ENCODE measurements at regions not wholly inside any gene's neighbourhood (a gene's known extent, or its start where the extent isn't known, plus 50 kb on each side); places are given as distances from the start of the nearest gene placed in this dataset.

DNA sequence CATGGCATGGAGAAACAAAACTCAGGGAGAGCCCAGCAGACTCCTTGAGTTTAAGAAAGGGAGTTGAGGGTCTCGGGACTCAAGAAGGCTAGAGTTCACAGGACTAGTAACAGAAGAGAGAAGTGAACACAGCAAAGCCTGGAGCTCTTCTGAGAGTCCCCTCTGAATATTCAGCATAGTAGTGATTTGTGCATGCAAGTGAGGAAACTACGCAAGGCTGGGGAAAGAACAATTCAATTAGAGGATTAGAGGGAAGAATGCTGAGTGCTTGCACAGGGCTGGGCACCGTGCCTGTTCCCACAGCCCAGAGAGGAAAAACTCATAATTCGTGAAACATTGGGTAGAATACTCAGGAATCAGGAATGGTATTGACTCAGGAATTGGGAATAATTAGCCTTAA, 540.0 kb upstream of the SALL1 start:
- WGBS (ENCODE audit: low lambda C conversion rate), result 12% methylated on average over 4 of the region's 4 CpGs
- intact Hi-C loops (cut with micrococcal nuclease; ENCODE audit: unreplicated experiment) (no loop called here), in situ Hi-C loops (cut with HindIII; ENCODE audit: extremely low pct_ligation_motif_present, low pct_unique_long_range_greater_than_20kb) (no loop called here)
- BruUV-seq (replicated peaks), result no TSS peak
- TF ChIP-seq ZNF468 (CRISPR knock-in tag; IDR thresholded peaks at IDR 0.05) (no peak), MIER3 (CRISPR knock-in tag; IDR thresholded peaks at IDR 0.05; ENCODE audit: borderline replicate concordance) (no peak), KAT2B (IDR thresholded peaks at IDR 0.05; ENCODE audit: borderline replicate concordance, low read depth, low read length) (no peak), ZNF256 (CRISPR knock-in tag; conservative IDR thresholded peaks at IDR 0.05) (no peak), PHF20 (CRISPR knock-in tag; IDR thresholded peaks at IDR 0.05) (no peak), U2AF2 (IDR thresholded peaks at IDR 0.05; ENCODE audit: low read depth, low read length) (no peak), RARG (CRISPR knock-in tag; IDR thresholded peaks at IDR 0.05; ENCODE audit: low read depth) (no peak), RNF2 (conservative IDR thresholded peaks at IDR 0.05; ENCODE audit: low read depth) (no peak), ZNF782 (CRISPR knock-in tag; IDR thresholded peaks at IDR 0.05; ENCODE audit: borderline replicate concordance) (no peak), ZBTB1 (CRISPR knock-in tag; IDR thresholded peaks at IDR 0.05; ENCODE audit: borderline replicate concordance) (no peak), JUN (CRISPR knock-in tag; IDR thresholded peaks at IDR 0.05) (no peak), NFE2L1 (CRISPR knock-in tag; IDR thresholded peaks at IDR 0.05; ENCODE audit: borderline replicate concordance) (no peak), ZNF232 (CRISPR knock-in tag; IDR thresholded peaks at IDR 0.05; ENCODE audit: borderline replicate concordance) (no peak)
- TF ChIP-seq, protein P1, sequence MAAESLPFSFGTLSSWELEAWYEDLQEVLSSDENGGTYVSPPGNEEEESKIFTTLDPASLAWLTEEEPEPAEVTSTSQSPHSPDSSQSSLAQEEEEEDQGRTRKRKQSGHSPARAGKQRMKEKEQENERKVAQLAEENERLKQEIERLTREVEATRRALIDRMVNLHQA (CRISPR knock-in tag; IDR thresholded peaks at IDR 0.05), result no peak
- TF ChIP-seq, protein P2, sequence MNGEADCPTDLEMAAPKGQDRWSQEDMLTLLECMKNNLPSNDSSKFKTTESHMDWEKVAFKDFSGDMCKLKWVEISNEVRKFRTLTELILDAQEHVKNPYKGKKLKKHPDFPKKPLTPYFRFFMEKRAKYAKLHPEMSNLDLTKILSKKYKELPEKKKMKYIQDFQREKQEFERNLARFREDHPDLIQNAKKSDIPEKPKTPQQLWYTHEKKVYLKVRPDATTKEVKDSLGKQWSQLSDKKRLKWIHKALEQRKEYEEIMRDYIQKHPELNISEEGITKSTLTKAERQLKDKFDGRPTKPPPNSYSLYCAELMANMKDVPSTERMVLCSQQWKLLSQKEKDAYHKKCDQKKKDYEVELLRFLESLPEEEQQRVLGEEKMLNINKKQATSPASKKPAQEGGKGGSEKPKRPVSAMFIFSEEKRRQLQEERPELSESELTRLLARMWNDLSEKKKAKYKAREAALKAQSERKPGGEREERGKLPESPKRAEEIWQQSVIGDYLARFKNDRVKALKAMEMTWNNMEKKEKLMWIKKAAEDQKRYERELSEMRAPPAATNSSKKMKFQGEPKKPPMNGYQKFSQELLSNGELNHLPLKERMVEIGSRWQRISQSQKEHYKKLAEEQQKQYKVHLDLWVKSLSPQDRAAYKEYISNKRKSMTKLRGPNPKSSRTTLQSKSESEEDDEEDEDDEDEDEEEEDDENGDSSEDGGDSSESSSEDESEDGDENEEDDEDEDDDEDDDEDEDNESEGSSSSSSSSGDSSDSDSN (CRISPR knock-in tag; IDR thresholded peaks at IDR 0.05), result no peak
- H3K4me2 ChIP-seq (ENCODE audit: low read depth, low read length), result no peak overlapping the region
- no peak for FAIRE-seq
- no peaks in the 10 kb centered on the region for H3K79me2 ChIP-seq (ENCODE audit: insufficient read depth, low read length)
- ChIA-PET CTCF (ENCODE audit: low intra/inter-chr PET ratio, low total read pairs) (no interaction called here), POLR2A (no interaction called here)
- no peaks in the 10 kb centered on the region for H3K9me3 ChIP-seq (ENCODE audit: low read length)
- H3K4me3 ChIP-seq (replicated peaks in 1 of 3; ENCODE audit: insufficient read depth in 1 of 3, low read depth in 2 of 3, low read length in 3 of 3), result no peak overlapping the region
- no peaks in the 10 kb centered on the region for H3K4me1 ChIP-seq (ENCODE audit: insufficient read depth, low read length)
- H4K20me1 ChIP-seq (ENCODE audit: insufficient read depth, low read length), result no peaks in the 10 kb centered on the region
- H3K27ac ChIP-seq (ENCODE audit: extremely low read length, insufficient read depth, low read length), result no peak overlapping the region
- H3K36me3 ChIP-seq (replicated peaks in 1 of 2; ENCODE audit: control insufficient read depth in 1 of 2, insufficient read depth in 2 of 2, low read length in 2 of 2), result no peaks in the 10 kb centered on the region
- H3K9ac ChIP-seq (ENCODE audit: insufficient read depth, low read depth, low read length), result no peak overlapping the region
- DNase-seq (ENCODE audit: low spot score), result no peak
- ATAC-seq, result no peak
- no peak overlapping the region for H2AFZ ChIP-seq (ENCODE audit: low read length)
- no peaks in the 10 kb centered on the region for H3K27me3 ChIP-seq (ENCODE audit: control insufficient read depth in 1 of 2, insufficient read depth in 2 of 2, low read length in 2 of 2)
